H1 (cell line): ENCODE measurements at regions not wholly inside any gene's neighbourhood (a gene's known extent, or its start where the extent isn't known, plus 50 kb on each side); places are given as distances from the start of the nearest gene placed in this dataset.

Experiments used
- CTCF ChIA-PET: fragments of 300-600 bp; sonication (Branson Sonifier 250); formaldehyde crosslinking; loops from one replicate; lab custom pipeline; 2021; ENCODE audit not compliant: partially characterized antibody; lab: Charles Lee
- POLR2A ChIA-PET: fragments of 300-600 bp; sonication (Branson Sonifier 250); formaldehyde crosslinking; loops from one replicate; lab custom pipeline; 2021; ENCODE audit warnings: inconsistent platforms; ENCODE audit not compliant: partially characterized antibody; lab: Charles Lee
- DNase-seq, 2 experiments: peaks; one replicate each; pipeline versions ENCODE4 v3.0.0 to v3.0.0-alpha.2; 2010 to 2022; ENCODE audit warnings: low spot score in 2 of 2, low read depth in 1 of 2, mixed read lengths in 1 of 2
- FAIRE-seq: peaks from 2 replicates; lab custom pipeline; 2011; peaks lifted over from hg19 to GRCh38; lab: Jason Lieb, UNC
- H2AFZ ChIP-seq: 2 replicates; pipeline ENCODE4 v1.8.1; 2012; ENCODE audit warnings: low read length, inconsistent platforms
- H2AK5ac ChIP-seq: 2 replicates; pipeline ENCODE4 v1.6.1; 2013; ENCODE audit warnings: low read depth, low read length
- H2BK120ac ChIP-seq: replicated peaks from 2 replicates; pipeline ENCODE3; 2013; ENCODE audit warnings: low read depth, low read length, inconsistent platforms
- H2BK12ac ChIP-seq: 2 replicates; pipeline ENCODE4 v1.6.1; 2013; ENCODE audit warnings: low read depth, low read length
- H2BK15ac ChIP-seq: 2 replicates; pipeline ENCODE4 v1.6.1; 2013; ENCODE audit warnings: low read length
- H2BK20ac ChIP-seq: 2 replicates; pipeline ENCODE4 v1.6.1; 2013; ENCODE audit warnings: low read length
- H2BK5ac ChIP-seq: 2 replicates; pipeline ENCODE4 v1.6.1; 2013; ENCODE audit warnings: low read depth, low read length
- H3K14ac ChIP-seq: 2 replicates; pipeline ENCODE4 v1.6.1; 2013; ENCODE audit warnings: inconsistent platforms; ENCODE audit not compliant: insufficient read length
- H3K18ac ChIP-seq: 2 replicates; pipeline ENCODE4 v1.6.1; 2013; ENCODE audit warnings: low read length; ENCODE audit errors: extremely low read depth
- H3K23ac ChIP-seq: 2 replicates; pipeline ENCODE4 v1.6.1; 2013; ENCODE audit warnings: inconsistent platforms; ENCODE audit not compliant: insufficient read length
- H3K23me2 ChIP-seq: 2 replicates; pipeline ENCODE4 v1.6.1; 2013; ENCODE audit warnings: low read depth, low read length
- H3K27ac ChIP-seq: 2 replicates; pipeline ENCODE4 v1.6.1; 2011; ENCODE audit warnings: low read depth, low read length, inconsistent platforms
- H3K27me3 ChIP-seq, 4 experiments: replicated peaks in 1 of 4; 1 replicate in 1 of 4; 2 replicates in 3 of 4; pipeline versions ENCODE4 v1.6.1 to v1.8.1; 2011 to 2013; ENCODE audit warnings: low read length in 3 of 4, mild to moderate bottlenecking in 3 of 4, inconsistent platforms in 2 of 4, mixed read lengths in 2 of 4, moderate library complexity in 1 of 4; ENCODE audit not compliant: control insufficient read depth in 3 of 4, insufficient read depth in 3 of 4; ENCODE audit errors: extremely low read depth in 1 of 4
- H3K36me3 ChIP-seq, 4 experiments: 2 replicates each; pipeline versions ENCODE4 v1.6.1 to v1.8.1; 2011 to 2013; ENCODE audit warnings: mild to moderate bottlenecking in 4 of 4, low read length in 3 of 4, moderate library complexity in 2 of 4, control low read depth in 1 of 4, inconsistent platforms in 1 of 4; ENCODE audit not compliant: insufficient read depth in 4 of 4, control insufficient read depth in 2 of 4
- H3K4ac ChIP-seq: replicated peaks from 2 replicates; pipeline ENCODE3; 2013; ENCODE audit warnings: low read length, low read depth, mixed read lengths, inconsistent platforms; ENCODE audit not compliant: insufficient read length
- H3K4me1 ChIP-seq, 4 experiments: replicated peaks in 1 of 4; 1 replicate in 1 of 4; 2 replicates in 3 of 4; pipeline versions ENCODE4 v1.6.1 to v1.8.1; 2011 to 2013; ENCODE audit warnings: low read length in 3 of 4, inconsistent platforms in 2 of 4, mixed read lengths in 1 of 4; ENCODE audit not compliant: insufficient read depth in 4 of 4, control insufficient read depth in 3 of 4
- H3K4me2 ChIP-seq, 2 experiments: 2 replicates each; pipeline versions ENCODE4 v1.6.1 to v1.8.1; 2011 to 2013; ENCODE audit warnings: low read depth in 2 of 2, low read length in 2 of 2, control low read depth in 1 of 2, inconsistent platforms in 1 of 2, mild to moderate bottlenecking in 1 of 2; ENCODE audit not compliant: insufficient read depth in 1 of 2
- H3K4me3 ChIP-seq, 4 experiments: fragments of 200-600, 300-600 bp in 1 of 4; sonication (generic), shearing (Covaris generic), sonication (Bioruptor Twin) in 1 of 4; 2 replicates each; pipeline versions ENCODE4 v1.5.1 to v1.8.1; 2011 to 2016; ENCODE audit warnings: low read length in 4 of 4, low read depth in 3 of 4, control low read depth in 2 of 4, inconsistent platforms in 2 of 4, mild to moderate bottlenecking in 2 of 4, mixed read lengths in 1 of 4, moderate library complexity in 1 of 4; ENCODE audit not compliant: insufficient read depth in 2 of 4; ENCODE audit errors: extremely low read depth in 1 of 4
- H3K56ac ChIP-seq: replicated peaks from 2 replicates; pipeline ENCODE3; 2013; ENCODE audit warnings: low read depth, mild to moderate bottlenecking, mixed read lengths, low read length, inconsistent platforms; ENCODE audit not compliant: insufficient read length
- H3K79me1 ChIP-seq: 2 replicates; pipeline ENCODE4 v1.6.1; 2013; ENCODE audit warnings: low read depth, low read length, control low read depth
- H3K79me2 ChIP-seq, 2 experiments: 2 replicates each; pipeline versions ENCODE4 v1.6.1 to v1.8.1; 2012 to 2013; ENCODE audit warnings: low read length in 2 of 2, mild to moderate bottlenecking in 2 of 2, inconsistent platforms in 1 of 2; ENCODE audit not compliant: insufficient read depth in 2 of 2, control insufficient read depth in 1 of 2
- H3K9ac ChIP-seq, 4 experiments: replicated peaks in 1 of 4; 1 replicate in 1 of 4; 2 replicates in 3 of 4; pipeline versions ENCODE4 v1.6.1 to v1.8.1; 2011 to 2013; ENCODE audit warnings: low read depth in 3 of 4, low read length in 3 of 4, control low read depth in 2 of 4, mild to moderate bottlenecking in 2 of 4, moderate library complexity in 2 of 4, inconsistent platforms in 1 of 4; ENCODE audit errors: extremely low read depth in 1 of 4
- H3K9me3 ChIP-seq, 2 experiments: 2 replicates each; pipeline versions ENCODE4 v1.6.1 to v1.8.1; 2012 to 2013; ENCODE audit warnings: mild to moderate bottlenecking in 2 of 2, moderate library complexity in 2 of 2, control low read depth in 1 of 2, inconsistent platforms in 1 of 2, low read depth in 1 of 2, low read length in 1 of 2, mixed read lengths in 1 of 2; ENCODE audit not compliant: insufficient read depth in 2 of 2
- H4K20me1 ChIP-seq, 2 experiments: replicated peaks in 1 of 2; 2 replicates each; pipeline versions ENCODE3 to v1.8.1; 2011 to 2013; ENCODE audit warnings: inconsistent platforms in 2 of 2, low read length in 2 of 2, mild to moderate bottlenecking in 1 of 2; ENCODE audit not compliant: insufficient read depth in 2 of 2, control insufficient read depth in 1 of 2
- H4K5ac ChIP-seq: 2 replicates; pipeline ENCODE4 v1.6.1; 2013; ENCODE audit warnings: low read length, low read depth, mixed read lengths, inconsistent platforms; ENCODE audit not compliant: insufficient read length
- H4K8ac ChIP-seq: 2 replicates; pipeline ENCODE4 v1.8.0; 2013; ENCODE audit warnings: mild to moderate bottlenecking, moderate library complexity, low read length, inconsistent platforms; ENCODE audit not compliant: insufficient read depth; ENCODE audit errors: extremely low read depth
- H4K91ac ChIP-seq: replicated peaks from 2 replicates; pipeline ENCODE3; 2013; ENCODE audit warnings: low read length, mixed read lengths, inconsistent platforms; ENCODE audit not compliant: insufficient read length
- MAX ChIP-seq: IDR thresholded peaks from 2 replicates; pipeline ENCODE4 v1.6.1; 2012; ENCODE audit warnings: inconsistent platforms
- PHF8 ChIP-seq: fragments of 200-600 bp; sonication (generic); conservative IDR thresholded peaks from 2 replicates; pipeline ENCODE4 v1.7.1; 2012; ENCODE audit warnings: low read depth, mild to moderate bottlenecking, inconsistent platforms, low read length, moderate library complexity
- SIN3A ChIP-seq, 2 experiments: IDR thresholded peaks in 1 of 2; conservative IDR thresholded peaks in 1 of 2; 2 replicates each; pipeline ENCODE4 v1.6.1; 2011 to 2012; ENCODE audit warnings: low read length in 2 of 2, improper control_type of control experiment in 1 of 2, low read depth in 1 of 2, mild to moderate bottlenecking in 1 of 2
- WGBS, 2 experiments: shearing (Covaris generic) in 1 of 2; methylation state at CpG; one replicate each; pipeline versions ENCODE4 v1.1.6 to v1.1.7; 2013 to 2015; ENCODE audit warnings: low lambda C conversion rate in 2 of 2, mixed read lengths in 2 of 2, inconsistent platforms in 1 of 2, low coverage in 1 of 2, missing lambda C conversion rate in 1 of 2; ENCODE audit not compliant: insufficient replicate concordance in 2 of 2, insufficient coverage in 1 of 2, insufficient read length in 1 of 2; ENCODE audit errors: extremely low coverage in 1 of 2, missing lambda C conversion rate in 1 of 2; 5-methylcytosine and 5-hydroxymethylcytosine counted together

DNA sequence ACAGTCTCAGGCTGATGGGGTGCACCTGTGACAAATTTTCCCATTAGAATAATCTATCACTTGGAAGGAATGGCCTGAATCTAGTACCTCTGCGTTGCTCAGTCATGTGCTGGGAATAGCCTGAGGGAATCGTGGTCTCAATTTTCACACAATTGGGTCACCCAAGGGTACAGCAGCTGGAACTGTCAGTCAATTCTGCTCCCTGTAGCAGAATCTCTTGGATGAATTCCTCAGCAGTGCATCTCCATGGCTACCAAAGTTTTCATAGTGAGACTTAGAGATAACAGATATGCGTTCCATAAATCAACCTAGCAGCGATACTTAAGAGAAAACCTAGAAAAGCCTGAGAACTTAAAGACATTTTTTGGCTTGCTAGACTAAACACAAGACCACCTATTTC is 288.7 kb upstream of the CTSO start:
- Histone ChIP-seq H4K5ac (no peak overlapping the region), H3K4me3 (no peak overlapping the region), H3K79me2 (no peaks in the 10 kb centered on the region), H2BK5ac (no peak overlapping the region), H4K91ac (no peak overlapping the region), H3K23me2 (no peaks in the 10 kb centered on the region), H3K79me1 (no peaks in the 10 kb centered on the region), H3K36me3 (no peaks in the 10 kb centered on the region), H3K9ac (no peak overlapping the region), H3K27me3 (no peaks in the 10 kb centered on the region), H3K18ac (no peak overlapping the region), H2BK15ac (no peak overlapping the region), H4K8ac (no peak overlapping the region), H2BK20ac (no peak overlapping the region)
- DNase-seq (no peak), FAIRE-seq (no peak)
- TF ChIP-seq PHF8 (no peak), SIN3A (conservative IDR thresholded peaks at IDR 0.05 in 1 of 2, IDR thresholded peaks at IDR 0.05 in 1 of 2; ENCODE audit: low read depth in 1 of 2, low read length in 2 of 2) (no peak), MAX (no peak)
- TF ChIP-seq, all 59 proteins: peak for 0
- CTCF ChIA-PET: no interaction called here
- Histone ChIP-seq H2AFZ (no peak overlapping the region), H3K14ac (no peak overlapping the region), H2AK5ac (no peak overlapping the region), H3K23ac (no peak overlapping the region), H3K9me3 (no peaks in the 10 kb centered on the region), H3K56ac (no peak overlapping the region), H3K27ac (no peak overlapping the region), H2BK12ac (no peak overlapping the region), H3K4me2 (no peak overlapping the region), H3K4me1 (no peaks in the 10 kb centered on the region), H2BK120ac (no peak overlapping the region), H3K4ac (no peak overlapping the region), H4K20me1 (no peaks in the 10 kb centered on the region)
- 94% methylated on average over 4 of the region's 4 CpGs; no CpG with 5 or more reads in 1 of the 2 experiments for WGBS, 2 experiments
- POLR2A ChIA-PET: no interaction called here
